Parathyroid adenoma (tissue), 2 donors: ENCODE measurements at regions not wholly inside any gene's neighbourhood (a gene's known extent, or its start where the extent isn't known, plus 50 kb on each side); places are given as distances from the start of the nearest gene placed in this dataset.

ENCODE experiments used
- H2AFZ ChIP-seq: fragments of 300-600 bp; sonication (generic); one replicate; pipeline ENCODE4 v1.7.0; 2017; ENCODE audit warnings: antibody characterized with exemption, mild to moderate bottlenecking
- H3K27ac ChIP-seq: fragments of 300-600 bp; sonication (generic); one replicate; pipeline ENCODE4 v1.7.0; 2017
- H3K27me3 ChIP-seq: fragments of 300-600 bp; sonication (generic); one replicate; pipeline ENCODE4 v1.7.0; 2017; ENCODE audit warnings: low read length; ENCODE audit not compliant: control insufficient read depth, insufficient read depth
- H3K36me3 ChIP-seq: fragments of 300-600 bp; sonication (generic); one replicate; pipeline ENCODE4 v1.7.0; 2017; ENCODE audit warnings: low read length; ENCODE audit not compliant: control insufficient read depth, insufficient read depth
- H3K4me1 ChIP-seq: fragments of 300-600 bp; sonication (generic); one replicate; pipeline ENCODE4 v1.7.0; 2017; ENCODE audit warnings: control low read depth
- H3K4me2 ChIP-seq: fragments of 300-600 bp; sonication (generic); one replicate; pipeline ENCODE4 v1.7.0; 2017; ENCODE audit warnings: low read length
- H3K4me3 ChIP-seq: fragments of 300-600 bp; sonication (generic); one replicate; pipeline ENCODE4 v1.7.0; 2017; ENCODE audit warnings: low read depth, low read length
- H3K79me2 ChIP-seq: fragments of 300-600 bp; sonication (generic); one replicate; pipeline ENCODE4 v1.7.0; 2017; ENCODE audit warnings: control low read depth
- H3K9ac ChIP-seq: fragments of 300-600 bp; sonication (generic); one replicate; pipeline ENCODE4 v1.7.0; 2017; ENCODE audit warnings: mild to moderate bottlenecking
- H3K9me3 ChIP-seq: fragments of 300-600 bp; sonication (generic); one replicate; pipeline ENCODE4 v1.7.0; 2017; ENCODE audit warnings: low read length; ENCODE audit not compliant: control insufficient read depth
- CTCF ChIP-seq: fragments of 300-600 bp; sonication (generic); IDR thresholded peaks from one replicate; pipeline ENCODE4 v1.7.0; 2017; ENCODE audit warnings: antibody characterized with exemption, mild to moderate bottlenecking
- donor health status: primary hyperparathyroidism.

- Histone ChIP-seq H3K4me2 (no peak overlapping the region), H3K27ac (no peak overlapping the region), H2AFZ (no peak overlapping the region), H3K4me3 (no peak overlapping the region), H3K4me1 (no peaks in the 10 kb centered on the region), H3K9me3 (no peaks in the 10 kb centered on the region), H3K27me3 (no peaks in the 10 kb centered on the region), H3K79me2 (no peaks in the 10 kb centered on the region), H3K9ac (no peak overlapping the region), H3K36me3 (no peaks in the 10 kb centered on the region)
- TF ChIP-seq CTCF: no peak
Measured at GRCh38 chr3:181956122-181956521, 244.4 kb downstream of the SOX2 start.

- Histone ChIP-seq H3K9me3 (no peaks in the 10 kb centered on the region), H3K4me2 (no peak overlapping the region), H3K36me3 (no peaks in the 10 kb centered on the region), H3K27me3 (no peaks in the 10 kb centered on the region), H3K9ac (no peak overlapping the region), H3K4me3 (no peak overlapping the region), H3K27ac (no peak overlapping the region), H3K4me1 (no peaks in the 10 kb centered on the region), H2AFZ (no peak overlapping the region), H3K79me2 (no peaks in the 10 kb centered on the region)
- TF ChIP-seq CTCF: no peak
Measured at GRCh38 chr3:181966393-181966792, 254.7 kb downstream of the SOX2 start.

GRCh38 chr3:181969925-181970324 is 258.2 kb downstream of the SOX2 start:
- no peaks in the 10 kb centered on the region for H3K79me2 ChIP-seq
- H3K9me3 ChIP-seq: no peaks in the 10 kb centered on the region
- H3K4me3 ChIP-seq: no peak overlapping the region
- H2AFZ ChIP-seq: no peak overlapping the region
- H3K27me3 ChIP-seq: no peaks in the 10 kb centered on the region
- H3K4me1 ChIP-seq: no peaks in the 10 kb centered on the region
- H3K4me2 ChIP-seq: no peak overlapping the region
- H3K36me3 ChIP-seq: no peaks in the 10 kb centered on the region
- H3K27ac ChIP-seq: no peak overlapping the region
- no peak for TF ChIP-seq CTCF
- no peak overlapping the region for H3K9ac ChIP-seq

- no peak overlapping the region for H3K9ac ChIP-seq
- H3K9me3 ChIP-seq: no peaks in the 10 kb centered on the region
- H3K27me3 ChIP-seq: no peaks in the 10 kb centered on the region
- H2AFZ ChIP-seq: no peak overlapping the region
- TF ChIP-seq CTCF: no peak
- no peaks in the 10 kb centered on the region for H3K36me3 ChIP-seq
- no peak overlapping the region for H3K4me2 ChIP-seq
- no peak overlapping the region for H3K4me3 ChIP-seq
- no peaks in the 10 kb centered on the region for H3K79me2 ChIP-seq
- no peak overlapping the region for H3K27ac ChIP-seq
- no peaks in the 10 kb centered on the region for H3K4me1 ChIP-seq
Measured at GRCh38 chr3:181971424-181971823, 259.7 kb downstream of the SOX2 start.

GRCh38 chr3:181974198-181974597 is 262.5 kb downstream of the SOX2 start:
- Histone ChIP-seq H3K27ac (no peak overlapping the region), H3K36me3 (no peaks in the 10 kb centered on the region), H2AFZ (no peak overlapping the region), H3K9ac (no peak overlapping the region), H3K79me2 (no peaks in the 10 kb centered on the region), H3K27me3 (no peaks in the 10 kb centered on the region), H3K9me3 (no peaks in the 10 kb centered on the region), H3K4me1 (no peaks in the 10 kb centered on the region), H3K4me2 (no peak overlapping the region), H3K4me3 (no peak overlapping the region)
- no peak for TF ChIP-seq CTCF
